Psoas muscle (tissue), 7 donors: ENCODE measurements at regions not wholly inside any gene's neighbourhood (a gene's known extent, or its start where the extent isn't known, plus 50 kb on each side); places are given as distances from the start of the nearest gene placed in this dataset.

ENCODE experiments used
- ATAC-seq, 4 donors: fragments of 200-7000 bp; cut with Tn5 transposase; one replicate each; pipeline ENCODE4 v1.9.1; 2020; ENCODE audit warnings: moderate library complexity in 3 of 4, mild to moderate bottlenecking in 2 of 4
- DNase-seq, 2 donors: peaks; one replicate each; pipeline ENCODE4 v3.0.0-alpha.2; 2020
- H3K27ac ChIP-seq: fragments of 200-600 bp; one replicate; pipeline ENCODE4 v1.8.0; 2022
- H3K27me3 ChIP-seq, 3 donors: fragments of 200-600 bp in 1 of 3; one replicate each; pipeline versions ENCODE4 v1.6.1 to v1.8.0; 2013 to 2022; ENCODE audit warnings: low read length in 2 of 3, mild to moderate bottlenecking in 2 of 3, moderate library complexity in 1 of 3; ENCODE audit not compliant: insufficient read depth in 3 of 3
- H3K36me3 ChIP-seq, 2 donors: fragments of 200-600 bp in 1 of 2; one replicate each; pipeline versions ENCODE4 v1.6.1 to v1.8.0; 2013 to 2022; ENCODE audit warnings: low read depth in 1 of 2, mild to moderate bottlenecking in 1 of 2, moderate library complexity in 1 of 2; ENCODE audit not compliant: insufficient read depth in 1 of 2
- H3K4me1 ChIP-seq: fragments of 200-600 bp; one replicate; pipeline ENCODE4 v1.8.0; 2022
- H3K4me3 ChIP-seq: fragments of 200-600 bp; one replicate; pipeline ENCODE4 v1.8.0; 2022; ENCODE audit warnings: mild to moderate bottlenecking
- H3K9me3 ChIP-seq: fragments of 200-600 bp; one replicate; pipeline ENCODE4 v1.8.0; 2022
- whole genome bisulfite sequencing, 3 donors: extraction: QIAGEN DNeasy Blood & Tissue Kit; methylation state at CpG; one replicate each; pipeline versions ENCODE4 v1.1.6 to v1.1.7; 2013; 5-methylcytosine and 5-hydroxymethylcytosine counted together
- intact Hi-C, 2 donors: fragments of 100-400 bp; cut with DNase I; formaldehyde crosslinking; loops; one replicate each; pipeline versions ENCODE4 v1.11.0 to v1.14.2; 2022
- TF ChIP-seq, protein P1 (sequence below): fragments of 200-600 bp; IDR thresholded peaks from one replicate; pipeline ENCODE4 v1.8.0; 2022; ENCODE audit warnings: antibody characterized with exemption
- donor health status: healthy with polysubstance abuse.
- donor health status: DM: no; HTN: no; CAD: no; lungs with moderate emphysema.
- donor health status: Bipolar disorder and iron deficiency.
- donor health status: healthy.
- donor health status: DM: yes; HTN: yes; CAD: no.
- donor health status: DM: no; HTN: no; CAD: no.
- donor health status: DM: yes; HTN: yes; CAD: no.

DNA sequence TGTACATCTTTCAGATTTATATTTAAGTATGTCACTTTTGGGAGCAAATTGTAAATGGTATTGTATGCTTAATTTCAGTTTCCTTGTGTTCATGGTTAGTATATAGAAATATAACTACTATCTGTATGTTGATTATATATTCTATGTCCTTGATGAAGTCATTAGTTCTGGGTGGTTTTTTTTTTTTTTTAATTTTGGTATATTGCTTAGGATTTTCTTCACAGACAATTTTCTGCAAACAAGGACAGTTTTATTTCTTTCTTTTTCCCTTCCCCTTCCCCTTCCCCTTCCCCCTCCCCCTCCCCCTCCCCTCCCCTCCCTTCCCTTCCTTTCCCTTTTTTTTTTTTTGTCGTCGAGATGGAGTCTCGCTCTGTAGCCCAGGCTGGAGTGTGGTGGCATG, 430.0 kb downstream of the TYW1 start:
- no peaks in the 10 kb centered on the region for H3K36me3 ChIP-seq
- 61 to 89% (median 68%) methylated on average over 3 of the region's 3 CpGs for whole genome bisulfite sequencing, 3 donors
- intact Hi-C loops = no loop called here
- TF ChIP-seq, protein P1, sequence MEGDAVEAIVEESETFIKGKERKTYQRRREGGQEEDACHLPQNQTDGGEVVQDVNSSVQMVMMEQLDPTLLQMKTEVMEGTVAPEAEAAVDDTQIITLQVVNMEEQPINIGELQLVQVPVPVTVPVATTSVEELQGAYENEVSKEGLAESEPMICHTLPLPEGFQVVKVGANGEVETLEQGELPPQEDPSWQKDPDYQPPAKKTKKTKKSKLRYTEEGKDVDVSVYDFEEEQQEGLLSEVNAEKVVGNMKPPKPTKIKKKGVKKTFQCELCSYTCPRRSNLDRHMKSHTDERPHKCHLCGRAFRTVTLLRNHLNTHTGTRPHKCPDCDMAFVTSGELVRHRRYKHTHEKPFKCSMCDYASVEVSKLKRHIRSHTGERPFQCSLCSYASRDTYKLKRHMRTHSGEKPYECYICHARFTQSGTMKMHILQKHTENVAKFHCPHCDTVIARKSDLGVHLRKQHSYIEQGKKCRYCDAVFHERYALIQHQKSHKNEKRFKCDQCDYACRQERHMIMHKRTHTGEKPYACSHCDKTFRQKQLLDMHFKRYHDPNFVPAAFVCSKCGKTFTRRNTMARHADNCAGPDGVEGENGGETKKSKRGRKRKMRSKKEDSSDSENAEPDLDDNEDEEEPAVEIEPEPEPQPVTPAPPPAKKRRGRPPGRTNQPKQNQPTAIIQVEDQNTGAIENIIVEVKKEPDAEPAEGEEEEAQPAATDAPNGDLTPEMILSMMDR = no peak
- DNase-seq (no peak), ATAC-seq (no peak)
- H3K4me1 ChIP-seq = no peaks in the 10 kb centered on the region
- H3K4me3 ChIP-seq = no peak overlapping the region
- no peak overlapping the region for H3K27ac ChIP-seq
- H3K27me3 ChIP-seq = peaks cover 0 to 3% (median 0%) of the 10 kb centered on the region in 3 donors
- H3K9me3 ChIP-seq = no peaks in the 10 kb centered on the region

DNA sequence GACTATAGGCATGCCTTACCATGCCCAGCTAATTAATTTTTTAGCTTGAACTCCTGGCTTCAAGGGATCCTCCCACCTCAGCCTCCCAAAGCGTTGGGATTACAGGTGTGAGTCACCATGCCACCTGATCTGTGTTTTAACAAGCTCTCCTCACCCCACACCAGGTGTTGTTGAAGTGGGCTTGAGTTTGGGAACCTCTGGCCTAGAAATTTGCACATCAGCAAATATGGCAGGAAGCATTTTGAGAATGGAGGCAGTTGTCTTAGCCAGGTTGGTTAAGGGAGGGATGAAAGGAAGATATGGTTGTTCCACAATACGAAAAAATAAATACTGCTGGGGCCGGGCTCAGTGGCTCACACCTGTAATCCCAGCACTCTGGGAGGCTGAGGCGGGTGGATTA, 433.1 kb downstream of the TYW1 start:
- no peak for DNase-seq
- H3K27ac ChIP-seq = no peak overlapping the region
- ATAC-seq = no peak
- no peaks in the 10 kb centered on the region for H3K9me3 ChIP-seq
- intact Hi-C loops = no loop called here
- no peaks in the 10 kb centered on the region for H3K4me1 ChIP-seq
- TF ChIP-seq, protein P1 = no peak
- H3K4me3 ChIP-seq = no peak overlapping the region
- peaks cover 0 to 5% (median 0%) of the 10 kb centered on the region in 3 donors for H3K27me3 ChIP-seq
- 90 to 93% (median 92%) methylated on average over 4 of the region's 4 CpGs for WGBS, 3 donors
- no peaks in the 10 kb centered on the region for H3K36me3 ChIP-seq

DNA sequence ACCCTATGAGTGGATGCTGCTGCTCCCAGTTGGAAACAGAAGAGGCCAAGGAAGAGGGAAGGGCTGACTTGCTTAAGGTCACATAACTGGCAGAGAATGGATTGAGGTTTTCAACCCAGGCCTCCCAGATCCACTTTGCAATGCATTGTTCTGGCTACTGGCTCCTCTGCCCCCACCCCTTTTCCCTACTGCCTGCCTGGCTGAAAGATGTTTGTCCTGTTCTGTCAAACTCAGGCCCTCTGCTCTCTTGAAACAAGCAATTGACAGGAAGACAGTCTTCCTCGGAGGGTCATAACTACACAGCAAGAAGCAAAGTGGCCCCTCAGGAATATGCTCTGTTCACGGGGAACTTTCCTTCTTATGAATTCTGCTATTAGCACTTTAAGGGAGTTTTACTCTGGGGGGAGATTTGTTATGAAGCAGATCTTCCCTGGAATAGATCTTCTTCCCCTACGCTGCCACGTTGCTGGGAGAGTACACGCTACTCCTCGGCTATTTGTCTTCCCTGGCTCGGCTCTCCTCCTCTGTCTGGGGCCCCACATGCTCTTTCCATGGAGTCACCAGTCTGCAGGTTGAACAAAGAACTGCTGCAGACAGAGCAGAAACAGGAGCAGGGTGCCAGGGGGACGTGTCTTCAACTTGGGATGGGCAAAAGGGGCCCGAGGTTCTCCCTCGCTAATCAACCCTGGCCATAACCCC, 436.1 kb downstream of the TYW1 start:
- 56 to 59% (median 58%) methylated on average over 10 of the region's 10 CpGs for WGBS, 3 donors
- H3K9me3 ChIP-seq = no peaks in the 10 kb centered on the region
- peaks cover 0 to 5% (median 0%) of the 10 kb centered on the region in 3 donors for H3K27me3 ChIP-seq
- TF ChIP-seq, protein P1 = no peak
- intact Hi-C loops = no loop called here
- no peaks in the 10 kb centered on the region for H3K4me1 ChIP-seq
- ATAC-seq (no peak), DNase-seq (no peak)
- H3K27ac ChIP-seq = no peak overlapping the region
- H3K4me3 ChIP-seq = no peak overlapping the region
- no peaks in the 10 kb centered on the region for H3K36me3 ChIP-seq

DNA sequence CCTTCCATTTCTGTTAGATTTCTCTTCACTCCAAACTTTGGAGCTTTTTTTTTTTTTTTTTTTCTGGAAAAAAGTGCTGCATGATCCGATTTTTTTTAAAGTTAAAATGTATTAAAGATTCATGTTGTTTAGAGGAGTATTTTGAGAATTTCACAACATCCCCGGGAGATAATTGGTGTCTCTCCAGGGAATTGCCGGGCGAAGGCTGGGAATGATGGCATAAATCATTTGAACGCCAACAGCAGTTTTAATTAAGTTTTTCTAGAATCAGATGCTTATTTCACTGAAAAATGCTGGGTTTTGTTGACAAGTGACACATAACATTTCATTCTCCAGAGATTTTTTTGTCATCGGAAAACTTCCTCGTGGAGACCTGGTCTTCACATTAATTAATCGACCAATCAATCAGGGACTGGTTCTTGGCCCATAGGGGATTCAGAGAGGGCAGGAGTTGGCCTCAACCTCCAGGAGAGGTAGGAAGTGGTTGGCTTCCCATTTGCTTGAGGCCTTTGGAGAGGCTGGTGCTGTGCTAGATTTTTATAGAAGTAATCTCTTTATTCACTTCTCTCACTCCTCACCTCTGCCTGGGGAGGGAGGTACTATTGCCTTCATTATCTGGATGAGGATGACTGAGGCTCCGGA, 439.4 kb downstream of the TYW1 start:
- WGBS, 3 donors = 60 to 73% (median 62%) methylated on average over 9 of the region's 9 CpGs
- no peak overlapping the region for H3K4me3 ChIP-seq
- H3K27ac ChIP-seq = no peak overlapping the region
- no peaks in the 10 kb centered on the region for H3K4me1 ChIP-seq
- H3K27me3 ChIP-seq = peaks cover 0 to 2% (median 0%) of the 10 kb centered on the region in 3 donors
- ATAC-seq (no peak), DNase-seq (no peak)
- intact Hi-C loops = no loop called here
- H3K36me3 ChIP-seq = no peaks in the 10 kb centered on the region
- TF ChIP-seq, protein P1 = no peak
- H3K9me3 ChIP-seq = no peaks in the 10 kb centered on the region
